ENCODE measurements at regions not wholly inside any gene's neighbourhood (a gene's known extent, or its start where the extent isn't known, plus 50 kb on each side); places are given as distances from the start of the nearest gene placed in this dataset.

DNA sequence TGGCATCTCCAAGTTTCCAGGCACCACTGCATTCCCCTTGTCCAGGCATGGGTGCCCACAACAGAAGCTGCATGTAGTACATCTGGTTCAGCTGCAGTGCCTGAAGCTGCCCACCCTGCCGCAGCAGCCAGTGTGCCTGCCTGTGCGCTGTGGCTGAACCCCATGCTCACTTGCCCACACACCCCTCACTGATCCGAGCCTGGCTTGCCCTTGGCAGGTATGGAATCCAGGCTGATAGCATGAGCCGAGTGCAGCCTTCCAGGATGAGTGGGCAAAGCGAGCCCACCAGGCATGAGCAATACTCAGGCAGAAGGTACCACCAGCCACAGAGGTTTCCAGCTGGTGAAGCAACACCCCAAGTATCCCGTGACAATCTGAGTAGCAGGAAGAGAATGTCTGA lies 280.3 kb upstream of the KLF12 start:
- no peaks in the 10 kb centered on the region for H4K20me1 ChIP-seq (ENCODE audit: control insufficient read depth, extremely low read depth, insufficient read depth, low read length)
- no peak overlapping the region for H2AFZ ChIP-seq (ENCODE audit: low read length)
- no peak overlapping the region for H3K4me3 ChIP-seq (replicated peaks in 1 of 4; ENCODE audit: control extremely low read depth in 1 of 4, insufficient read depth in 1 of 4, low read depth in 3 of 4, low read length in 4 of 4)
- no peak for TF ChIP-seq EZH2 (IDR thresholded peaks at IDR 0.05; ENCODE audit: low read length, missing control alignments)
- TF ChIP-seq, protein P1, sequence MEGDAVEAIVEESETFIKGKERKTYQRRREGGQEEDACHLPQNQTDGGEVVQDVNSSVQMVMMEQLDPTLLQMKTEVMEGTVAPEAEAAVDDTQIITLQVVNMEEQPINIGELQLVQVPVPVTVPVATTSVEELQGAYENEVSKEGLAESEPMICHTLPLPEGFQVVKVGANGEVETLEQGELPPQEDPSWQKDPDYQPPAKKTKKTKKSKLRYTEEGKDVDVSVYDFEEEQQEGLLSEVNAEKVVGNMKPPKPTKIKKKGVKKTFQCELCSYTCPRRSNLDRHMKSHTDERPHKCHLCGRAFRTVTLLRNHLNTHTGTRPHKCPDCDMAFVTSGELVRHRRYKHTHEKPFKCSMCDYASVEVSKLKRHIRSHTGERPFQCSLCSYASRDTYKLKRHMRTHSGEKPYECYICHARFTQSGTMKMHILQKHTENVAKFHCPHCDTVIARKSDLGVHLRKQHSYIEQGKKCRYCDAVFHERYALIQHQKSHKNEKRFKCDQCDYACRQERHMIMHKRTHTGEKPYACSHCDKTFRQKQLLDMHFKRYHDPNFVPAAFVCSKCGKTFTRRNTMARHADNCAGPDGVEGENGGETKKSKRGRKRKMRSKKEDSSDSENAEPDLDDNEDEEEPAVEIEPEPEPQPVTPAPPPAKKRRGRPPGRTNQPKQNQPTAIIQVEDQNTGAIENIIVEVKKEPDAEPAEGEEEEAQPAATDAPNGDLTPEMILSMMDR (conservative IDR thresholded peaks at IDR 0.05 in 1 of 2, IDR thresholded peaks at IDR 0.05 in 1 of 2; ENCODE audit: low read depth in 1 of 2, low read length in 2 of 2) = no peak
- no peaks in the 10 kb centered on the region for H3K27me3 ChIP-seq (ENCODE audit: control insufficient read depth, insufficient read depth, low read length)
- DNase-seq (ENCODE audit: low read depth in 2 of 2) = no peak
- H3K4me1 ChIP-seq (ENCODE audit: control insufficient read depth, extremely low read depth, insufficient read depth, low read length) = no peaks in the 10 kb centered on the region
- H3K79me2 ChIP-seq (ENCODE audit: control insufficient read depth, insufficient read depth, low read length) = no peaks in the 10 kb centered on the region
- no peak overlapping the region for H3K4me2 ChIP-seq (ENCODE audit: extremely low read depth, insufficient read depth, low read length)
- no peak overlapping the region for H3K9ac ChIP-seq (ENCODE audit: insufficient read depth, low read length)
- H3K9me3 ChIP-seq (ENCODE audit: control insufficient read depth, insufficient read depth, low read depth, low read length) = no peaks in the 10 kb centered on the region
- no peak overlapping the region for H3K27ac ChIP-seq (ENCODE audit: insufficient read depth, low read length)
- H3K36me3 ChIP-seq (ENCODE audit: control insufficient read depth, insufficient read depth, low read length) = no peaks in the 10 kb centered on the region

DNA sequence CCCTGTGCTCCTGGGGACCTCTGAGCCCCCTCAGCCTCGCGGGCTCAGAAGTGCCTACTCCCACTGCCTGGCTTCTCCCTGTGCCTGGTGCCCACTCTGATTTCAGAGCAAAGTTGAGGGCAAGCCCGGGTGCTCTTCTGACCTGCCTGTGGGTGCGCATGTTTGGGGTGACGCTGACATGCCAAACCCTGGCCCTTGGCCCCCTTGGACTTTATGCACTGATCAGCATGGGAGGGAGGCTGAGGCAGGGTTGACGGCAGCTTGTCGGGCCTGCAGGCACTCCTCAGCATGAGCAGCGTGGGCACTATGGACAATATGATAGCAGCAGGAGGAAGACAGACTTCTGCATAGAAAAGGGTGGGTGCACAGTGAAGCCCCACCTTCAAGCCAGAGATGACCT lies 279.3 kb upstream of the KLF12 start:
- no peaks in the 10 kb centered on the region for H3K79me2 ChIP-seq (ENCODE audit: control insufficient read depth, insufficient read depth, low read length)
- H4K20me1 ChIP-seq (ENCODE audit: control insufficient read depth, extremely low read depth, insufficient read depth, low read length) = no peaks in the 10 kb centered on the region
- no peak overlapping the region for H3K27ac ChIP-seq (ENCODE audit: insufficient read depth, low read length)
- H3K9ac ChIP-seq (ENCODE audit: insufficient read depth, low read length) = no peak overlapping the region
- H3K4me3 ChIP-seq (replicated peaks in 1 of 4; ENCODE audit: control extremely low read depth in 1 of 4, insufficient read depth in 1 of 4, low read depth in 3 of 4, low read length in 4 of 4) = no peak overlapping the region
- TF ChIP-seq EZH2 (IDR thresholded peaks at IDR 0.05; ENCODE audit: low read length, missing control alignments) = no peak
- TF ChIP-seq, protein P1 (conservative IDR thresholded peaks at IDR 0.05 in 1 of 2, IDR thresholded peaks at IDR 0.05 in 1 of 2; ENCODE audit: low read depth in 1 of 2, low read length in 2 of 2) = no peak
- DNase-seq (ENCODE audit: low read depth in 2 of 2) = no peak
- H3K36me3 ChIP-seq (ENCODE audit: control insufficient read depth, insufficient read depth, low read length) = no peaks in the 10 kb centered on the region
- H2AFZ ChIP-seq (ENCODE audit: low read length) = no peak overlapping the region
- no peaks in the 10 kb centered on the region for H3K27me3 ChIP-seq (ENCODE audit: control insufficient read depth, insufficient read depth, low read length)
- no peaks in the 10 kb centered on the region for H3K4me1 ChIP-seq (ENCODE audit: control insufficient read depth, extremely low read depth, insufficient read depth, low read length)
- no peak overlapping the region for H3K4me2 ChIP-seq (ENCODE audit: extremely low read depth, insufficient read depth, low read length)
- H3K9me3 ChIP-seq (ENCODE audit: control insufficient read depth, insufficient read depth, low read depth, low read length) = no peaks in the 10 kb centered on the region

DNA sequence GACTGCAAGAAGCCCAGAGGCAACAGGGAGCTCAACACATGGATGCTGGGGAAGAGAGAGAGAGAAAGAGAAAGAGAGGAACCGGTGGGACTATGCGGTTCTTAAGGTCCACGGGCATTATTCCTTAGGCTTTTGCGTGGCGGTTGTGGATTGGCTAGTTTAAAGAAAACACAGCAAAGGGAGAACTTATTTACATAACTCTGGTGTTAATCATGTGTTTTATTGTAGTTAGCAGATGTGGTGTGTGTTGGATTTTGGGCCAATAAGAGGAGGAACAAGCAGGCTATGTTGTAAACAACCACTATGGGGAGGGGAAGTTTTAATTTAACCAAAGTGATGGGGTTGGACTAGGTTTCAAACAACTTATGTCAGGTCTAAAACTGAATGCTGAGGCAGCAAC lies 275.3 kb upstream of the KLF12 start:
- H3K4me3 ChIP-seq (replicated peaks in 1 of 4; ENCODE audit: control extremely low read depth in 1 of 4, insufficient read depth in 1 of 4, low read depth in 3 of 4, low read length in 4 of 4) = no peak overlapping the region
- no peaks in the 10 kb centered on the region for H3K9me3 ChIP-seq (ENCODE audit: control insufficient read depth, insufficient read depth, low read depth, low read length)
- TF ChIP-seq, protein P1 (conservative IDR thresholded peaks at IDR 0.05 in 1 of 2, IDR thresholded peaks at IDR 0.05 in 1 of 2; ENCODE audit: low read depth in 1 of 2, low read length in 2 of 2) = no peak
- TF ChIP-seq EZH2 (IDR thresholded peaks at IDR 0.05; ENCODE audit: low read length, missing control alignments) = no peak
- no peaks in the 10 kb centered on the region for H4K20me1 ChIP-seq (ENCODE audit: control insufficient read depth, extremely low read depth, insufficient read depth, low read length)
- no peak overlapping the region for H3K9ac ChIP-seq (ENCODE audit: insufficient read depth, low read length)
- no peaks in the 10 kb centered on the region for H3K27me3 ChIP-seq (ENCODE audit: control insufficient read depth, insufficient read depth, low read length)
- no peak overlapping the region for H3K27ac ChIP-seq (ENCODE audit: insufficient read depth, low read length)
- no peaks in the 10 kb centered on the region for H3K4me1 ChIP-seq (ENCODE audit: control insufficient read depth, extremely low read depth, insufficient read depth, low read length)
- DNase-seq (ENCODE audit: low read depth in 2 of 2) = no peak
- H3K79me2 ChIP-seq (ENCODE audit: control insufficient read depth, insufficient read depth, low read length) = no peaks in the 10 kb centered on the region
- no peak overlapping the region for H3K4me2 ChIP-seq (ENCODE audit: extremely low read depth, insufficient read depth, low read length)
- H2AFZ ChIP-seq (ENCODE audit: low read length) = no peak overlapping the region
- H3K36me3 ChIP-seq (ENCODE audit: control insufficient read depth, insufficient read depth, low read length) = no peaks in the 10 kb centered on the region

All from fibroblast of lung (primary cell).